NCI-H2227 (cell line): ENCODE measurements at regions not wholly inside any gene's neighbourhood (a gene's known extent, or its start where the extent isn't known, plus 50 kb on each side); places are given as distances from the start of the nearest gene placed in this dataset.

Source experiments
- DNase-seq: peaks from one replicate; lab custom pipeline; 2025; ENCODE audit not compliant: unreplicated experiment; lab: John Stamatoyannopoulos, UW

DNA sequence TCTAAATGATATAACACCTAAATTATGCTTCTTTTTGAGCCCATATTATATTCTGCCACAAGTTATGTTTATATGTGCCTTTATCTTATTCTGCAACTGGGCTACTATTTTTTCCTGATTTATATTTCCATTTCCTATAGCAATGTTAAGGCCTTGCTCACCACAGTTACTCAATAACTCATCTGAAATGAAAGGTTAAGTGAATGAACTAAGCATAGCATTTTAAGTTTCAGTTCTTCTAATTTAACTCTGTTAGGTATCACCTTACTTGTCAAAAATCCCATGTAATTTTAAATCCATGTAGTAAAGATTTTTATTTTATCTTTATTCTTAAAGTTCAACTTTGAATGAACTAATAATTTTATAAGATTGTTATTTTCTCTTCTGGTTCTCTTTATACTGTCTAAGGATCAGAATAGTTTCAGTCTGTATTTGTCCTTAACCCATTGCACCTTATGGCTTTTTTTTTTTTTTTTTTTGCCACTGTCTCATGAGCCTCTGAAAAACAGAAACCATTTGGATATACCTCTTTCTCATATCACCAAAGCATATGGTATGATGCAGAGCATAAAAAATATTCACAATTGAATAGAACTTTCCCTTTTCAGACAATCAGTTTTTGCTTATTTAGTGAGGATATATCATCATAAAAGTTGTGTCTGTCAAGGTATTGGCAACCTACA is 301.8 kb upstream of the ZWINT start:
- no peak for DNase-seq

GRCh38 chr10:56653289-56653688 is 292.2 kb upstream of the ZWINT start:
- DNase-seq, result no peak

- no peak for DNase-seq
These were observed 285.5 kb upstream of the ZWINT start for GRCh38 chr10:56646329-56647111.

DNA sequence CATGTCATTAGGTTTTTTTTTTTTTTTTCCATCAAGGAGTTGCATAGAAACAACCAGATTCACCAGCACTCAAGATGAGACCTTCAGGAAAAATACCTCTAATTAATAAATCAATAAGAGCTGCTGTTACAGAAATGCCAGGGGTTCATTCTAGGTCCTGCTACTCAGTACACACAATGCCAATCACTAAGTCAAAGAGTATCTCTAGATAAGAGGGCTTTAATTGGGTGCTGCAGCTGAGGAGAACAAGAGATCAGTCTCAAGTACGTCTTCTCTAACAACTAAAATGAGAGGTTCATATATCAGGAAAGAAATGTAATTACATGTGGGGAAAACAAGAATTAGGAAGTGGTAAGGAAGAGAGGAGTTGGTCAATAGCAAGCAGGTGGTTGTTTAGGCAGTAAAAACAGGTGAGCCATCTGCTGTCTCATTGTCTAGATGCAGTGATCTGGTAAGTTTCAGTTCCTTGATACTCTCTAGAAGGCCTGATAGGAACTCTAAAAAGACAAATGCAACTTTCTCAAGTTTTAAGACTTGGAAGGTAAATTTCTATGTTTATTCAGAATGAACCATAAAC is 272.9 kb upstream of the ZWINT start:
- DNase-seq, result no peak

DNA sequence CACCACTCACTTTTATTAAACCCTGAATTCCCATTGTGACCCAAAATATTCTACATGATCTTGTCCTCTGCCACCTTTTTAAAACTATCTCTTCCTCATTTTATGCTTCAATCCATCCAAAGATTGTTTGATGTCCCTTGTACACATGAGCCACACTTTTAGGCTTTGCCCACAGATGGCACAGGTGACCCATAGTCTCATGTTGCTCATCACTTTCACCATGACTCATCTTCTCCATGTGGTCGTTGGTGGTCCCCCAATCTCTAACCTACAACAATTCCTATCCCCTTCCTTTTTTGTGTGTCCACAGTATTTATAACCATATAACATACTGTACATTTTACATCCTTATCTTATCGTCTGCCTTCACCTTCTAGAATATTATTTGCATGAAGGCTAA is 271.5 kb upstream of the ZWINT start:
- no peak for DNase-seq

GRCh38 chr10:56624082-56624481 is 263.0 kb upstream of the ZWINT start:
- DNase-seq, result no peak

- DNase-seq, result no peak
These were observed 262.0 kb upstream of the ZWINT start for GRCh38 chr10:56623064-56623463.

GRCh38 chr10:56622335-56622973 is 261.4 kb upstream of the ZWINT start:
- no peak for DNase-seq

DNA sequence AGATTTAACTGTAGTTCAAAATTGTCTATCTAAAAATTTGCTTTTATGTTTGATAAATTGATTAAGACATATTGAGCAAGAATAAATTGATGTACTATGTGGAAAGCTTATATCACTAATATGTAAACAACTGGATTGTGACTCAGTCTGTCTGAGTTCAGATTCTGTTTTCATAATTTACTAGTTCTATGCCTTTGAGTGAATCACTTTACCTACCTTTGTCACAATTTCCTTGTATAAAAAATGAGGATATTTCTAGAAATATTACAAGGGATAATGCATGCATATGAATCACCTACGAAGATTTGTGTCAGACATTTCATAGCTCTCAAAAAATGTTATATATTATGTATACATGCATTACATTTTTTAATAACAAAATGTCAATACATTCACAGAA is 245.1 kb upstream of the ZWINT start:
- no peak for DNase-seq

DNA sequence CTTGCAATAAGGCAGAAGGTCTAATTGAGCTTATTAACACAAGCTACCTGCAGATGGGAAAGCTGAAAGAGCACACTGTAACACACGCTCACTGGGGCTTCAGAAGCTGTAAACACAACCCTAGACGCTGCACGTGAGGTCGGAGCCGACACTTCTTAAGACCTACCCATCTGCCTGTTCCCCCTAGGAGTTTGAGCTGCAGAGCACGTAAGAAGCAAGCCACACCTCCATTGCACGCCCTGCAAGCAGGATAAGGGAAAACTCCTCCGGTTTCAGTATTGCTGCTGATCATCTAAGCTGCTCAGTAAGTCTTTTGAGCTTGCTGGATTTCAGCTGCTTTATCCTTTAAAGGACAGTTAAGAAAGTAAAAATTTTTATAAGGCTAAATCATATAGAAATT is 244.0 kb upstream of the ZWINT start:
- DNase-seq, result no peak

DNA sequence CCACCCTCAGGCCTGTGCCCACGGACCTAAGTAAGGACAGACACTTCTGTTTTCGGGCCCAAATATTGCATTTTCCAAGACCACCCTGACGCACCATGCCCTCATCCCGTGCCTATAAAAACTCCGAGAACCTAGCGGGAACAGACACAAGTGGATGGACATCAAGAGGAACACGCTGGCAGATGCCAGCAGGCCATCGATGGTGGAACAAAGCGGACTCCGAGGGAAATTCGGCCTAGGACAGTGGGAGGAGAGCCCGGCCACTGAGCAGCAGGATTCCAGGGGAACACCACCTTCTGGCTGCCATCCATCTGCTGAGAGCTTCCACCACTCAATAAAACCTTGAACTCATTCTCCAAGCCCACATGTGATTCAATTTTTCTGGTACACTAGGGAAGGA is 243.6 kb upstream of the ZWINT start:
- DNase-seq, result no peak

DNA sequence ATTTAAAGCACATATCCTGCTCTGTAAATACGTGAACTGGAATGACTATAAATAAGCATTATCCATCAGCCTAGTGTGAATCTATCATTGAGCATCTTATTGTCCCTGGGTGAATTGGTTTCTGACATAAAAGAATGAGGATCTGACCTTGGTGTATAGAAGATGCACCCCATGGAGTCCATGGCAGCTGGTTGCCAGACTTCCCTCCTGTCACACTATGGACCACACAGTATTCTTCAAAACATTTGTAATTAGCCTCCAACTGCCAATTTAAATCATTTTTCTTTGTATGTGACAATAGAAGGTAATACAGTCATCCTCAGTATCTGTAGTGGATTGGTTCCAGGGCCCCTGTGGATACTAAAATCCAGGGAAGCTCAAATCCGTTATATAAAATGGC is 238.1 kb upstream of the ZWINT start:
- DNase-seq, result no peak

- no peak for DNase-seq
These were observed 235.2 kb upstream of the ZWINT start for GRCh38 chr10:56596257-56596656.

GRCh38 chr10:56593120-56593519 is 232.1 kb upstream of the ZWINT start:
- DNase-seq, result no peak

- DNase-seq, result no peak
These were observed 225.4 kb upstream of the ZWINT start for GRCh38 chr10:56586461-56586891.

GRCh38 chr10:56585447-56586171 is 224.6 kb upstream of the ZWINT start:
- no peak for DNase-seq

- no peak for DNase-seq
These were observed 222.3 kb upstream of the ZWINT start for GRCh38 chr10:56583316-56583715.

GRCh38 chr10:56567580-56567979 is 206.5 kb upstream of the ZWINT start:
- DNase-seq, result no peak

GRCh38 chr10:56561336-56561735 is 200.3 kb upstream of the ZWINT start:
- DNase-seq, result no peak

DNA sequence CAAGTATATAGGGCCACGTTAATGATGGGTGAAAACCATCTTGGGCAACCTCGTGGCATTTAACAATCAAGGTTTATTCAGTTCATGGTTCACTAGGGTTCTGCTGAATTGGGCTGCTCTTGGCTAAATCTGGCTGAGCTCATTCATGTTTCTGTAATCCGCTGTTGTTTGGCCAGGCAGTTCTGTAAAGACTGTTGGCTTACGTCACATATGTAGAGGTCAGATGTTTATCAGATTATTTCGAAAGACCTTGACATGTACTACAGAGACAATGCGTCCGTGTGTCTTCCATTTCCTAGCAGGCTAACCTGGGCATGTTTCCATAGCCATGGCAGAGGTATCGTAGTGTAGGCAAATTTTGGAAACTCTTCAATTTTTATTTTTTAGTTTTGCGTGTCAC is 190.0 kb upstream of the ZWINT start:
- DNase-seq, result no peak

DNA sequence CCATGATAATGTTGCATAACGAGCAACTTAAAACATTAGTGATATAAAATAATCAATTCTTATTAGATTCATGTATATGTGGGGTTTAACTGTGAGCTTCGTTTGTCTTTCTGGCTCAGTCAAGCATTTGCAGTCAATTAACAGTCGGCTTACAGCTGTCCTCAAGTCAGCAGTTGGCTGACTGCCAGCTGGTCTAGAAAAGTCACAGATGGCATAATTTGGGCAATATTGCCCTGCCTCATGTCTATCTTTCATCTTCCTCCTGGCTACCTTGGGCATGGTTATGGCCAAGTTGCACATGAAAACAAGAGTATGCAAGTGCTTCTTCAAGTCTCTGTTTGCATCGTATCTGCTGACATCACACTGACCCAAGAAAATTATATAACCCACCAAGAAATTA is 186.1 kb upstream of the ZWINT start:
- DNase-seq, result no peak
